ENCODE measurements at regions not wholly inside any gene's neighbourhood (a gene's known extent, or its start where the extent isn't known, plus 50 kb on each side); places are given as distances from the start of the nearest gene placed in this dataset.
A peak's percentile ranks its signal among the peaks of the same experiment; 100 is the strongest.

- H3K4me1 ChIP-seq (ENCODE audit: insufficient read depth, low read length, poor library complexity, severe bottlenecking) = no peaks in the 10 kb centered on the region
Measured at GRCh38 chr2:160918258-160918657, 242.0 kb upstream of the TANK start.

GRCh38 chr2:160918906-160919503 is 241.2 kb upstream of the TANK start:
- BruUV-seq (replicated peaks) = no TSS peak
- Histone ChIP-seq H3K36me3 (ENCODE audit: insufficient read depth, low read length, poor library complexity, severe bottlenecking) (no peaks in the 10 kb centered on the region), H3K27ac (ENCODE audit: low read depth, low read length, poor library complexity, severe bottlenecking) (no peak overlapping the region), H3K9me3 (ENCODE audit: low read depth, low read length, poor library complexity, severe bottlenecking) (no peaks in the 10 kb centered on the region), H3K4me1 (ENCODE audit: insufficient read depth, low read length, poor library complexity, severe bottlenecking) (no peaks in the 10 kb centered on the region), H3K4me3 (ENCODE audit: low read depth, low read length, poor library complexity, severe bottlenecking) (no peak overlapping the region), H3K27me3 (replicated peaks; ENCODE audit: insufficient read depth, low read depth, low read length, poor library complexity) (no peaks in the 10 kb centered on the region)
- TF ChIP-seq EZH2 (IDR thresholded peaks at IDR 0.05; ENCODE audit: borderline replicate concordance, low read depth, low read length, poor library complexity, severe bottlenecking) (no peak), CTCF (conservative IDR thresholded peaks at IDR 0.05; ENCODE audit: low read depth, low read length) (peak; percentile 64)
- intact Hi-C loops (cut with micrococcal nuclease; ENCODE audit: unreplicated experiment) = no loop called here
- DNase-seq (ENCODE audit: low spot score) = peak; percentile 64
- CTCF ChIA-PET = interaction anchor here (0.8 to 1.0 kb wide), 2 partner anchors 9 to 601 kb away, joined by 4 to 5 read pairs; no protein-coding TSS in a partner anchor
- POLR2A ChIA-PET (ENCODE audit: low non-redundant PET) = no interaction called here

More at GRCh38 chr2:160918258-160918657, 242.0 kb upstream of the TANK start:
- no peak overlapping the region for H3K27ac ChIP-seq (ENCODE audit: low read depth, low read length, poor library complexity, severe bottlenecking)
- DNase-seq (ENCODE audit: low spot score) = no peak
- no peaks in the 10 kb centered on the region for H3K36me3 ChIP-seq (ENCODE audit: insufficient read depth, low read length, poor library complexity, severe bottlenecking)
- BruUV-seq (replicated peaks) = no TSS peak
- intact Hi-C loops (cut with micrococcal nuclease; ENCODE audit: unreplicated experiment) = no loop called here
- no peak overlapping the region for H3K4me3 ChIP-seq (ENCODE audit: low read depth, low read length, poor library complexity, severe bottlenecking)
- TF ChIP-seq EZH2 (IDR thresholded peaks at IDR 0.05; ENCODE audit: borderline replicate concordance, low read depth, low read length, poor library complexity, severe bottlenecking) (no peak), CTCF (conservative IDR thresholded peaks at IDR 0.05; ENCODE audit: low read depth, low read length) (no peak)
- H3K27me3 ChIP-seq (replicated peaks; ENCODE audit: insufficient read depth, low read depth, low read length, poor library complexity) = no peaks in the 10 kb centered on the region
- H3K9me3 ChIP-seq (ENCODE audit: low read depth, low read length, poor library complexity, severe bottlenecking) = no peaks in the 10 kb centered on the region
- ChIA-PET POLR2A (ENCODE audit: low non-redundant PET) (no interaction called here), CTCF (interaction anchor here (1.0 kb wide), 1 partner anchor 10 kb away, joined by 5 read pairs; no protein-coding TSS in a partner anchor)

- Histone ChIP-seq H3K4me3 (ENCODE audit: low read depth, low read length, poor library complexity, severe bottlenecking) (no peak overlapping the region), H3K4me1 (ENCODE audit: insufficient read depth, low read length, poor library complexity, severe bottlenecking) (no peaks in the 10 kb centered on the region), H3K27me3 (replicated peaks; ENCODE audit: insufficient read depth, low read depth, low read length, poor library complexity) (no peaks in the 10 kb centered on the region), H3K27ac (ENCODE audit: low read depth, low read length, poor library complexity, severe bottlenecking) (no peak overlapping the region), H3K9me3 (ENCODE audit: low read depth, low read length, poor library complexity, severe bottlenecking) (no peaks in the 10 kb centered on the region), H3K36me3 (ENCODE audit: insufficient read depth, low read length, poor library complexity, severe bottlenecking) (no peaks in the 10 kb centered on the region)
- intact Hi-C loops (cut with micrococcal nuclease; ENCODE audit: unreplicated experiment) = no loop called here
- TF ChIP-seq EZH2 (IDR thresholded peaks at IDR 0.05; ENCODE audit: borderline replicate concordance, low read depth, low read length, poor library complexity, severe bottlenecking) (no peak), CTCF (conservative IDR thresholded peaks at IDR 0.05; ENCODE audit: low read depth, low read length) (no peak)
- DNase-seq (ENCODE audit: low spot score) = no peak
- BruUV-seq (replicated peaks) = no TSS peak
- CTCF ChIA-PET = no interaction called here
- POLR2A ChIA-PET (ENCODE audit: low non-redundant PET) = no interaction called here
Measured at GRCh38 chr2:160920061-160920460, 240.2 kb upstream of the TANK start.
